HG02610 (cell line): ENCODE measurements at regions not wholly inside any gene's neighbourhood (a gene's known extent, or its start where the extent isn't known, plus 50 kb on each side); places are given as distances from the start of the nearest gene placed in this dataset.
"Not testable (repeated sequence)": the region's sequence is repeated elsewhere in the genome, so short reads cannot be mapped to it uniquely, and the experiment has no call there.

Source experiments
- ATAC-seq: cut with Tn5 transposase; IDR thresholded peaks from one replicate; pipeline ENCODE4 v1.9.1; 2021; ENCODE audit warnings: mild to moderate bottlenecking, moderate library complexity; ENCODE audit not compliant: unreplicated experiment

- ATAC-seq: no peak
These were observed 421.3 kb downstream of the BCOR start for GRCh38 chrX:39676434-39676833.

GRCh38 chrX:39677585-39677977, 420.2 kb downstream of the BCOR start:
- no peak for ATAC-seq

- ATAC-seq: no peak
These were observed 419.6 kb downstream of the BCOR start for GRCh38 chrX:39677978-39678791.

- no peak for ATAC-seq
These were observed 418.8 kb downstream of the BCOR start for GRCh38 chrX:39678914-39679313.

- no peak for ATAC-seq
These were observed 418.1 kb downstream of the BCOR start for GRCh38 chrX:39679497-39680157.

GRCh38 chrX:39681885-39682284, 415.9 kb downstream of the BCOR start:
- ATAC-seq: no peak

GRCh38 chrX:39682778-39683177, 415.0 kb downstream of the BCOR start:
- no peak for ATAC-seq

GRCh38 chrX:39688219-39688575, 409.6 kb downstream of the BCOR start:
- no peak for ATAC-seq

GRCh38 chrX:39688576-39689375, 409.0 kb downstream of the BCOR start:
- no peak for ATAC-seq

GRCh38 chrX:39689376-39690104, 408.2 kb downstream of the BCOR start:
- no peak for ATAC-seq

GRCh38 chrX:39690541-39691415, 407.0 kb downstream of the BCOR start:
- ATAC-seq: no peak

- ATAC-seq: no peak
These were observed 406.0 kb downstream of the BCOR start for GRCh38 chrX:39691724-39692123.

- no peak for ATAC-seq
These were observed 405.0 kb downstream of the BCOR start for GRCh38 chrX:39692796-39693195.

GRCh38 chrX:39693298-39693697, 404.5 kb downstream of the BCOR start:
- ATAC-seq: no peak

- ATAC-seq: not testable (repeated sequence)
These were observed 395.1 kb downstream of the BCOR start for GRCh38 chrX:39702636-39703035.

- no peak for ATAC-seq
These were observed 394.5 kb downstream of the BCOR start for GRCh38 chrX:39703307-39703706.

- no peak for ATAC-seq
These were observed 393.2 kb downstream of the BCOR start for GRCh38 chrX:39704590-39704989.

- ATAC-seq: no peak
These were observed 392.5 kb downstream of the BCOR start for GRCh38 chrX:39705290-39705689.

GRCh38 chrX:39709364-39709763, 388.4 kb downstream of the BCOR start:
- ATAC-seq: no peak

GRCh38 chrX:39709812-39710211, 387.9 kb downstream of the BCOR start:
- ATAC-seq: no peak
